H1 (cell line): ENCODE measurements at regions not wholly inside any gene's neighbourhood (a gene's known extent, or its start where the extent isn't known, plus 50 kb on each side); places are given as distances from the start of the nearest gene placed in this dataset.

Experiments
- CTCF ChIA-PET: fragments of 300-600 bp; sonication (Branson Sonifier 250); formaldehyde crosslinking; loops from one replicate; lab custom pipeline; 2021; ENCODE audit not compliant: partially characterized antibody; lab: Charles Lee
- POLR2A ChIA-PET: fragments of 300-600 bp; sonication (Branson Sonifier 250); formaldehyde crosslinking; loops from one replicate; lab custom pipeline; 2021; ENCODE audit warnings: inconsistent platforms; ENCODE audit not compliant: partially characterized antibody; lab: Charles Lee
- DNase-seq, 2 experiments: peaks; one replicate each; pipeline versions ENCODE4 v3.0.0 to v3.0.0-alpha.2; 2010 to 2022; ENCODE audit warnings: low spot score in 2 of 2, low read depth in 1 of 2, mixed read lengths in 1 of 2
- FAIRE-seq: peaks from 2 replicates; lab custom pipeline; 2011; peaks lifted over from hg19 to GRCh38; lab: Jason Lieb, UNC
- H2AFZ ChIP-seq: 2 replicates; pipeline ENCODE4 v1.8.1; 2012; ENCODE audit warnings: low read length, inconsistent platforms
- H2AK5ac ChIP-seq: 2 replicates; pipeline ENCODE4 v1.6.1; 2013; ENCODE audit warnings: low read depth, low read length
- H2BK120ac ChIP-seq: replicated peaks from 2 replicates; pipeline ENCODE3; 2013; ENCODE audit warnings: low read depth, low read length, inconsistent platforms
- H2BK12ac ChIP-seq: 2 replicates; pipeline ENCODE4 v1.6.1; 2013; ENCODE audit warnings: low read depth, low read length
- H2BK15ac ChIP-seq: 2 replicates; pipeline ENCODE4 v1.6.1; 2013; ENCODE audit warnings: low read length
- H2BK20ac ChIP-seq: 2 replicates; pipeline ENCODE4 v1.6.1; 2013; ENCODE audit warnings: low read length
- H2BK5ac ChIP-seq: 2 replicates; pipeline ENCODE4 v1.6.1; 2013; ENCODE audit warnings: low read depth, low read length
- H3K14ac ChIP-seq: 2 replicates; pipeline ENCODE4 v1.6.1; 2013; ENCODE audit warnings: inconsistent platforms; ENCODE audit not compliant: insufficient read length
- H3K18ac ChIP-seq: 2 replicates; pipeline ENCODE4 v1.6.1; 2013; ENCODE audit warnings: low read length; ENCODE audit errors: extremely low read depth
- H3K23ac ChIP-seq: 2 replicates; pipeline ENCODE4 v1.6.1; 2013; ENCODE audit warnings: inconsistent platforms; ENCODE audit not compliant: insufficient read length
- H3K23me2 ChIP-seq: 2 replicates; pipeline ENCODE4 v1.6.1; 2013; ENCODE audit warnings: low read depth, low read length
- H3K27ac ChIP-seq: 2 replicates; pipeline ENCODE4 v1.6.1; 2011; ENCODE audit warnings: low read depth, low read length, inconsistent platforms
- H3K27me3 ChIP-seq, 4 experiments: replicated peaks in 1 of 4; 1 replicate in 1 of 4; 2 replicates in 3 of 4; pipeline versions ENCODE4 v1.6.1 to v1.8.1; 2011 to 2013; ENCODE audit warnings: low read length in 3 of 4, mild to moderate bottlenecking in 3 of 4, inconsistent platforms in 2 of 4, mixed read lengths in 2 of 4, moderate library complexity in 1 of 4; ENCODE audit not compliant: control insufficient read depth in 3 of 4, insufficient read depth in 3 of 4; ENCODE audit errors: extremely low read depth in 1 of 4
- H3K36me3 ChIP-seq, 4 experiments: 2 replicates each; pipeline versions ENCODE4 v1.6.1 to v1.8.1; 2011 to 2013; ENCODE audit warnings: mild to moderate bottlenecking in 4 of 4, low read length in 3 of 4, moderate library complexity in 2 of 4, control low read depth in 1 of 4, inconsistent platforms in 1 of 4; ENCODE audit not compliant: insufficient read depth in 4 of 4, control insufficient read depth in 2 of 4
- H3K4ac ChIP-seq: replicated peaks from 2 replicates; pipeline ENCODE3; 2013; ENCODE audit warnings: low read length, low read depth, mixed read lengths, inconsistent platforms; ENCODE audit not compliant: insufficient read length
- H3K4me1 ChIP-seq, 4 experiments: replicated peaks in 1 of 4; 1 replicate in 1 of 4; 2 replicates in 3 of 4; pipeline versions ENCODE4 v1.6.1 to v1.8.1; 2011 to 2013; ENCODE audit warnings: low read length in 3 of 4, inconsistent platforms in 2 of 4, mixed read lengths in 1 of 4; ENCODE audit not compliant: insufficient read depth in 4 of 4, control insufficient read depth in 3 of 4
- H3K4me2 ChIP-seq, 2 experiments: 2 replicates each; pipeline versions ENCODE4 v1.6.1 to v1.8.1; 2011 to 2013; ENCODE audit warnings: low read depth in 2 of 2, low read length in 2 of 2, control low read depth in 1 of 2, inconsistent platforms in 1 of 2, mild to moderate bottlenecking in 1 of 2; ENCODE audit not compliant: insufficient read depth in 1 of 2
- H3K4me3 ChIP-seq, 4 experiments: fragments of 200-600, 300-600 bp in 1 of 4; sonication (generic), shearing (Covaris generic), sonication (Bioruptor Twin) in 1 of 4; 2 replicates each; pipeline versions ENCODE4 v1.5.1 to v1.8.1; 2011 to 2016; ENCODE audit warnings: low read length in 4 of 4, low read depth in 3 of 4, control low read depth in 2 of 4, inconsistent platforms in 2 of 4, mild to moderate bottlenecking in 2 of 4, mixed read lengths in 1 of 4, moderate library complexity in 1 of 4; ENCODE audit not compliant: insufficient read depth in 2 of 4; ENCODE audit errors: extremely low read depth in 1 of 4
- H3K56ac ChIP-seq: replicated peaks from 2 replicates; pipeline ENCODE3; 2013; ENCODE audit warnings: low read depth, mild to moderate bottlenecking, mixed read lengths, low read length, inconsistent platforms; ENCODE audit not compliant: insufficient read length
- H3K79me1 ChIP-seq: 2 replicates; pipeline ENCODE4 v1.6.1; 2013; ENCODE audit warnings: low read depth, low read length, control low read depth
- H3K79me2 ChIP-seq, 2 experiments: 2 replicates each; pipeline versions ENCODE4 v1.6.1 to v1.8.1; 2012 to 2013; ENCODE audit warnings: low read length in 2 of 2, mild to moderate bottlenecking in 2 of 2, inconsistent platforms in 1 of 2; ENCODE audit not compliant: insufficient read depth in 2 of 2, control insufficient read depth in 1 of 2
- H3K9ac ChIP-seq, 4 experiments: replicated peaks in 1 of 4; 1 replicate in 1 of 4; 2 replicates in 3 of 4; pipeline versions ENCODE4 v1.6.1 to v1.8.1; 2011 to 2013; ENCODE audit warnings: low read depth in 3 of 4, low read length in 3 of 4, control low read depth in 2 of 4, mild to moderate bottlenecking in 2 of 4, moderate library complexity in 2 of 4, inconsistent platforms in 1 of 4; ENCODE audit errors: extremely low read depth in 1 of 4
- H3K9me3 ChIP-seq, 2 experiments: 2 replicates each; pipeline versions ENCODE4 v1.6.1 to v1.8.1; 2012 to 2013; ENCODE audit warnings: mild to moderate bottlenecking in 2 of 2, moderate library complexity in 2 of 2, control low read depth in 1 of 2, inconsistent platforms in 1 of 2, low read depth in 1 of 2, low read length in 1 of 2, mixed read lengths in 1 of 2; ENCODE audit not compliant: insufficient read depth in 2 of 2
- H4K20me1 ChIP-seq, 2 experiments: replicated peaks in 1 of 2; 2 replicates each; pipeline versions ENCODE3 to v1.8.1; 2011 to 2013; ENCODE audit warnings: inconsistent platforms in 2 of 2, low read length in 2 of 2, mild to moderate bottlenecking in 1 of 2; ENCODE audit not compliant: insufficient read depth in 2 of 2, control insufficient read depth in 1 of 2
- H4K5ac ChIP-seq: 2 replicates; pipeline ENCODE4 v1.6.1; 2013; ENCODE audit warnings: low read length, low read depth, mixed read lengths, inconsistent platforms; ENCODE audit not compliant: insufficient read length
- H4K8ac ChIP-seq: 2 replicates; pipeline ENCODE4 v1.8.0; 2013; ENCODE audit warnings: mild to moderate bottlenecking, moderate library complexity, low read length, inconsistent platforms; ENCODE audit not compliant: insufficient read depth; ENCODE audit errors: extremely low read depth
- H4K91ac ChIP-seq: replicated peaks from 2 replicates; pipeline ENCODE3; 2013; ENCODE audit warnings: low read length, mixed read lengths, inconsistent platforms; ENCODE audit not compliant: insufficient read length
- BCL11A ChIP-seq, 2 experiments: IDR thresholded peaks; one replicate each; pipeline ENCODE4 v1.6.1; 2011; ENCODE audit warnings: low read depth in 2 of 2, low read length in 2 of 2, mild to moderate bottlenecking in 2 of 2
- CEBPB ChIP-seq: IDR thresholded peaks from 2 replicates; pipeline ENCODE4 v1.6.1; 2012; ENCODE audit warnings: low read depth, low read length
- CREB1 ChIP-seq: IDR thresholded peaks from 2 replicates; pipeline ENCODE4 v1.6.1; 2012; ENCODE audit warnings: inconsistent platforms
- E2F6 ChIP-seq: IDR thresholded peaks from 2 replicates; pipeline ENCODE4 v1.6.1; 2012; ENCODE audit warnings: inconsistent platforms
- EGR1 ChIP-seq: IDR thresholded peaks from 2 replicates; pipeline ENCODE4 v1.6.1; 2011; ENCODE audit warnings: low read depth, low read length, borderline replicate concordance
- EZH2 ChIP-seq: fragments of 200-600 bp; sonication (generic); IDR thresholded peaks from 2 replicates; pipeline ENCODE4 v1.7.1; 2012; ENCODE audit warnings: low read depth, mild to moderate bottlenecking, moderate library complexity, low read length, inconsistent platforms; ENCODE audit not compliant: severe bottlenecking
- JUN ChIP-seq: IDR thresholded peaks from 2 replicates; pipeline ENCODE4 v1.6.1; 2011; ENCODE audit warnings: low read depth, mild to moderate bottlenecking, improper control_type of control experiment, low read length
- MAFK ChIP-seq: IDR thresholded peaks from 2 replicates; pipeline ENCODE4 v1.6.1; 2012; ENCODE audit warnings: low read depth, mild to moderate bottlenecking, improper control_type of control experiment, low read length
- MAX ChIP-seq: IDR thresholded peaks from 2 replicates; pipeline ENCODE4 v1.6.1; 2012; ENCODE audit warnings: inconsistent platforms
- POLR2A ChIP-seq, 2 experiments: IDR thresholded peaks; 1 replicate in 1 of 2; 2 replicates in 1 of 2; pipeline ENCODE4 v1.6.1; 2011; ENCODE audit warnings: low read depth in 2 of 2, low read length in 2 of 2, mild to moderate bottlenecking in 2 of 2; ENCODE audit errors: control extremely low read depth in 1 of 2
- POU5F1 ChIP-seq: IDR thresholded peaks from 2 replicates; pipeline ENCODE4 v1.6.1; 2011; ENCODE audit warnings: low read depth, mild to moderate bottlenecking, low read length, moderate library complexity
- RBBP5 ChIP-seq: IDR thresholded peaks from 2 replicates; pipeline ENCODE4 v1.7.1; 2012; ENCODE audit warnings: low read depth, mild to moderate bottlenecking, inconsistent platforms, low read length, moderate library complexity, borderline replicate concordance
- RXRA ChIP-seq: IDR thresholded peaks from 2 replicates; pipeline ENCODE4 v1.6.1; 2011; ENCODE audit warnings: low read depth, mild to moderate bottlenecking, low read length, moderate library complexity; ENCODE audit not compliant: insufficient read depth
- SIRT6 ChIP-seq: IDR thresholded peaks from one replicate; pipeline ENCODE4 v1.7.1; 2012; ENCODE audit warnings: low read length, inconsistent platforms
- SP4 ChIP-seq: IDR thresholded peaks from 2 replicates; pipeline ENCODE4 v1.6.1; 2012; ENCODE audit warnings: low read length, inconsistent platforms

GRCh38 chr3:5282703-5283102 lies 95.2 kb downstream of the EDEM1 start (continued):
- no peak for TF ChIP-seq POU5F1
- TF ChIP-seq JUN = no peak

DNA sequence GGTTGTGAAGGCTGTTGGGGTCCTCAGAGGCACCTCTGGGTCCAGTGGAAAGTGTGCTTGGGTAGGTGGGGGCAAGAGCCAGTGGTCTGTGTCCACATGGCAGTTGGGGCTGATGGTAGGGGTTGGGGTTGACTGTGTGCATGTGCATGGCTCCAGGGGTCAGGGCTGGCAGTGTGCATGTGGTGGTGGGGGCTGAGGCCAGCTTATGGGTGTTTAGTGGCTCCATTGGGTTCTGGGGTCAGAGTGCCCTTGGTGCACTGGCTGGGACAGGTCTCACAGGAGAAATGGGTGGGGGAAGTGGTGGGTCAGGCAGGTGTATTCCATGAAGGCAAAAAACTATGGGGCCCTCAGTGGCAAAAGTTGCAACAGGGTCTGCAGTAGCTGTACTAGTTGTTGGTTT lies 97.9 kb downstream of the EDEM1 start:
- Histone ChIP-seq H4K91ac (no peak overlapping the region), H3K23ac (no peak overlapping the region), H4K20me1 (no peaks in the 10 kb centered on the region), H3K4ac (no peak overlapping the region), H2AFZ (no peak overlapping the region), H2BK20ac (no peak overlapping the region), H3K79me1 (no peaks in the 10 kb centered on the region), H3K4me3 (no peak overlapping the region), H3K9me3 (peaks cover 11 to 14% of the 10 kb centered on the region in 2 experiments; a peak in 3 of 4 replicates), H3K4me1 (no peaks in the 10 kb centered on the region), H2BK120ac (no peak overlapping the region), H3K4me2 (no peak overlapping the region), H4K5ac (no peak overlapping the region), H3K9ac (no peak overlapping the region), H3K56ac (no peak overlapping the region), H3K27me3 (no peaks in the 10 kb centered on the region), H3K79me2 (no peaks in the 10 kb centered on the region), H3K14ac (no peak overlapping the region), H3K27ac (no peak overlapping the region), H4K8ac (no peak overlapping the region), H3K36me3 (no peaks in the 10 kb centered on the region), H3K18ac (no peak overlapping the region), H2BK5ac (no peak overlapping the region), H3K23me2 (no peaks in the 10 kb centered on the region), H2BK15ac (no peak overlapping the region), H2AK5ac (no peak overlapping the region), H2BK12ac (no peak overlapping the region)
- no peak for FAIRE-seq
- CTCF ChIA-PET = no interaction called here
- no peak for DNase-seq
- POLR2A ChIA-PET = no interaction called here
- TF ChIP-seq RBBP5 (no peak), RXRA (no peak), POLR2A (IDR thresholded peaks at IDR 0.05; ENCODE audit: control extremely low read depth in 1 of 2, low read depth in 2 of 2, low read length in 2 of 2) (no peak), EGR1 (no peak), E2F6 (no peak), MAFK (no peak), SP4 (no peak), CEBPB (no peak), EZH2 (no peak), CREB1 (no peak), MAX (no peak), SIRT6 (no peak), BCL11A (IDR thresholded peaks at IDR 0.05; ENCODE audit: low read depth in 2 of 2, low read length in 2 of 2) (no peak)
